ENCODE measurements at regions not wholly inside any gene's neighbourhood (a gene's known extent, or its start where the extent isn't known, plus 50 kb on each side); places are given as distances from the start of the nearest gene placed in this dataset.

GRCh38 chr12:3431686-3432085 is 59.3 kb upstream of the PRMT8 start:
- Histone ChIP-seq H3K27me3 (peaks cover 14% of the 10 kb centered on the region), H3K4me3 (ENCODE audit: low read depth, low read length) (no peak overlapping the region), H3K4me1 (no peaks in the 10 kb centered on the region), H3K9me3 (no peaks in the 10 kb centered on the region), H3K36me3 (no peaks in the 10 kb centered on the region)
- TF ChIP-seq, protein P1, sequence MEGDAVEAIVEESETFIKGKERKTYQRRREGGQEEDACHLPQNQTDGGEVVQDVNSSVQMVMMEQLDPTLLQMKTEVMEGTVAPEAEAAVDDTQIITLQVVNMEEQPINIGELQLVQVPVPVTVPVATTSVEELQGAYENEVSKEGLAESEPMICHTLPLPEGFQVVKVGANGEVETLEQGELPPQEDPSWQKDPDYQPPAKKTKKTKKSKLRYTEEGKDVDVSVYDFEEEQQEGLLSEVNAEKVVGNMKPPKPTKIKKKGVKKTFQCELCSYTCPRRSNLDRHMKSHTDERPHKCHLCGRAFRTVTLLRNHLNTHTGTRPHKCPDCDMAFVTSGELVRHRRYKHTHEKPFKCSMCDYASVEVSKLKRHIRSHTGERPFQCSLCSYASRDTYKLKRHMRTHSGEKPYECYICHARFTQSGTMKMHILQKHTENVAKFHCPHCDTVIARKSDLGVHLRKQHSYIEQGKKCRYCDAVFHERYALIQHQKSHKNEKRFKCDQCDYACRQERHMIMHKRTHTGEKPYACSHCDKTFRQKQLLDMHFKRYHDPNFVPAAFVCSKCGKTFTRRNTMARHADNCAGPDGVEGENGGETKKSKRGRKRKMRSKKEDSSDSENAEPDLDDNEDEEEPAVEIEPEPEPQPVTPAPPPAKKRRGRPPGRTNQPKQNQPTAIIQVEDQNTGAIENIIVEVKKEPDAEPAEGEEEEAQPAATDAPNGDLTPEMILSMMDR (IDR thresholded peaks at IDR 0.05; ENCODE audit: low read depth, low read length), result no peak
- DNase-seq, result no peak

GRCh38 chr12:3432176-3432742 is 58.7 kb upstream of the PRMT8 start:
- no peaks in the 10 kb centered on the region for H3K9me3 ChIP-seq
- no peak for DNase-seq
- TF ChIP-seq, protein P1 (IDR thresholded peaks at IDR 0.05; ENCODE audit: low read depth, low read length), result no peak
- H3K27me3 ChIP-seq, result peaks cover 16% of the 10 kb centered on the region
- H3K4me3 ChIP-seq (ENCODE audit: low read depth, low read length), result no peak overlapping the region; the same call in 1 of the 2 replicates
- no peaks in the 10 kb centered on the region for H3K36me3 ChIP-seq
- H3K4me1 ChIP-seq, result no peaks in the 10 kb centered on the region

DNA sequence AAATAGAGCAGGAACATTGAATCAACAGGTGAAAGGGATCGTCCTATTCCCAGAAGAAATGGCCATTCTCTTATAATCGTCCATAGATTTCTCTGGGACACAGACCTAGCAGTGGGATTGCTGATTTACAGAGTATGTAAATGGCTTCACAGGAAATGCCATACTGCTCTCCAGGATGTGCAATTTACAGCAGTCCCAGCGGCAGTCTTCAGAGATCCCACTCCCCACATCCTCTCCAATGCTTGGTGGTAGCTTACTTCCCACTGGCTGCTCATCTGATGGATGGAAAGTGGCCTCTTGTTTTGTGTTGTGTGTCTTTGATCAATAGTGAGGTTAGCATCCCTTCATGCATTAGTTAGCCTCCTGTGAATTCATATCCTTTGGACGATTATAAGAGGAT is 58.1 kb upstream of the PRMT8 start:
- TF ChIP-seq, protein P1 (IDR thresholded peaks at IDR 0.05; ENCODE audit: low read depth, low read length), result no peak
- H3K4me1 ChIP-seq, result no peaks in the 10 kb centered on the region
- no peaks in the 10 kb centered on the region for H3K9me3 ChIP-seq
- H3K36me3 ChIP-seq, result no peaks in the 10 kb centered on the region
- peaks cover 19% of the 10 kb centered on the region for H3K27me3 ChIP-seq
- DNase-seq, result no peak
- H3K4me3 ChIP-seq (ENCODE audit: low read depth, low read length), result no peak overlapping the region

- TF ChIP-seq, protein P1 (IDR thresholded peaks at IDR 0.05; ENCODE audit: low read depth, low read length), result no peak
Observed at GRCh38 chr12:3436461-3437065, 54.4 kb upstream of the PRMT8 start.

DNA sequence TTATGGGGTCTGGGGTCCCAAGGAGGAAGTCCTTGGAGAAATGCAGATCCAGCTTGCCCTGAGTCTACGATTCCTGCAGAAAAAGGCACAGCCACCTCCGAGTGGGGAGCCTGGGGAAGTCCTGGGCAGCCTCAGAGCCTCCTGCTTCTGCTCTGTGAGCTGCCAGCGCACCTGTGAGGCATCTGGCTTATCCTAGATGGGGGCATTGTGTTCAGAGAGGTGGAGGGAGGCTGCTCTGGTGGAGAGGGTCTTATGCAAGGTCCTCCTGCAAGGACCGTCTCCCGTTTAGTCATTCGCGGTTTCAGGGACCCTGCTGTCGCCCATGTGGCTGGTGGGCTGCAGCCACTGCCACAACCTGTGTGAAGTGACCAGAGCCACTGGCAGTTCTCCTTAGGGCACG is 53.0 kb upstream of the PRMT8 start:
- Histone ChIP-seq H3K36me3 (no peaks in the 10 kb centered on the region), H3K9me3 (no peaks in the 10 kb centered on the region), H3K4me1 (no peaks in the 10 kb centered on the region), H3K27me3 (peaks cover 61% of the 10 kb centered on the region), H3K4me3 (ENCODE audit: low read depth, low read length) (no peak overlapping the region)
- no peak for DNase-seq
- TF ChIP-seq, protein P1 (IDR thresholded peaks at IDR 0.05; ENCODE audit: low read depth, low read length), result no peak

More at GRCh38 chr12:3436461-3437065, 54.4 kb upstream of the PRMT8 start:
- H3K36me3 ChIP-seq, result no peaks in the 10 kb centered on the region
- H3K9me3 ChIP-seq, result no peaks in the 10 kb centered on the region
- no peak overlapping the region for H3K4me3 ChIP-seq (ENCODE audit: low read depth, low read length)
- no peaks in the 10 kb centered on the region for H3K4me1 ChIP-seq
- peaks cover 52% of the 10 kb centered on the region for H3K27me3 ChIP-seq
- DNase-seq, result no peak

- Histone ChIP-seq H3K27me3 (peaks cover 61% of the 10 kb centered on the region), H3K4me3 (ENCODE audit: low read depth, low read length) (no peak overlapping the region), H3K9me3 (no peaks in the 10 kb centered on the region), H3K36me3 (no peaks in the 10 kb centered on the region), H3K4me1 (no peaks in the 10 kb centered on the region)
- TF ChIP-seq, protein P1 (IDR thresholded peaks at IDR 0.05; ENCODE audit: low read depth, low read length), result no peak
- no peak for DNase-seq
Observed at GRCh38 chr12:3438401-3438800, 52.6 kb upstream of the PRMT8 start.
